NCI-H2107 (cell line): ENCODE measurements at regions not wholly inside any gene's neighbourhood (a gene's known extent, or its start where the extent isn't known, plus 50 kb on each side); places are given as distances from the start of the nearest gene placed in this dataset.

Source experiments
- DNase-seq: peaks from one replicate; lab custom pipeline; 2025; lab: John Stamatoyannopoulos, UW

- DNase-seq: no peak
These were observed 186.7 kb upstream of the VEGFC start for GRCh38 chr4:176979416-176979815.

DNA sequence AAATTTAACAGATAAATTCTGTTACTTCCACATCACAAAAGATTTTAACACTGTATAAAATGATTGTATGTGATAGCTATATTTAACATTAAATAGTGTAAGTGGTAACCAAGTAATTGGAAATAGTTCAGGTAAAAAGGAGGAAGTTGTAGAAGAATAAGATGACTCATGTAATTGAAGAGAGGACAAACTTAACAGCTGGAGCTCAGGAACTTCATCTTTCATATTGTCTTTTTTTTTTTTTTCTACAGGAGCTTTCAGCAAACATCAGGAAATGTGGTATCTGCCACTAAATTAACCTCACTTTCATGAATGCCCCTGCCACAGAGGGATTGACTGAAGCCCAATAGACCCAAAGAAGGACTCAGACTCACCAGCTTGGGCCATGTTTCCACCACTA is 188.4 kb upstream of the VEGFC start:
- no peak for DNase-seq

DNA sequence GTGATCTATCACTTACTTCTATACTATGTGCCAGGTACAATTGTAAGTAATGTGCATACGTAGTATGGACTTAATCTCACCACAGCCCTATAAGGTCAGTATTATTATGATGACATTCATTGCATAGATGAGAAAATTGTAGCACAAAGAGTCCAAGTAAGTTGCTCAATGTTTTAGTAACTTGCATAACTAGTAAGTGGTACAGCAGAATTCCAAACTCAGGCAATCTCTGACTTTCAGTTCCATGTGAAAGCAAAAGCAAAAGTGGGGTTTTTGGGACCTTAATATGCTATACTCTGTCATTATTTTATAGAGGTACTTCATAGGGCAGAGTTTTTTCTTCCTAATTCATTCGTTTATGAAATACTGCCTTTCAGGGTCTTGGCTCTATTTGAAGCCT is 188.8 kb upstream of the VEGFC start:
- no peak for DNase-seq

DNA sequence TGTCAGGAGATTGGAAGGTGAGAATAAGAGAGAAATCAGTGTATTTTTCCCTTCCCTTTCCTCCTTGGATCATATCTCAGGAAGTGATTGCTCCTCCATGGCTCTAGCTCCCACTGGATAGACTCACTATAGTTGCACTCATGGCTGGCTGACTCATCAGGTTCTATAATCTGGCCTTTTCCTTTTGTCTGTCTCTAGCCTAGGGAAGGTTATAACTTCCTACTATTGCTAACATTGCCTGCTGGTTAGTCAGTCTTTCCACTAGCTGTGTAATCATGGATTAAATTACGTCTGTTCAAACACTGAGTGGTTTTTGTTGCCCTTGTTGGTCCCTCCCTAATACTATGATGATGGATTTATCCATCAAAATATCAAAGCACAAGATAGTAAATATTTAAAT is 195.5 kb upstream of the VEGFC start:
- no peak for DNase-seq

DNA sequence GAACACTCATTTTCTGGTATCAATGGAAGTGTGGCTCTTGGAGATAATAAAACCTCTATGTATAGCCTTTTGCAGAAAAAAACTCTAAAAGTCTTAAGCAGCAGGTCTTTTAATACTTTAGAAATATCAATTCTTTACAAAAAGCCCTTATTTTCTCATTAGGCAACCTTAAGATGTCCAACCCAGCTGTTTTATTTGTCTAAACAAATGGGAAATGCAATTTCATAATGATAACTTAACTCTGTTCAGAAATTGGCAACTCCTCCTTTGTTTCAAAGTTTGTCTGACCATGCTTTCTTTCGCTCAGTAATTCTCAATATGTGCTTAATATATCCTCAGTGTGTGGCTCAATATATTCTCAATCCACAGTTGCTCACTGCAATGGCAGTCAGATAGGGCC is 196.5 kb upstream of the VEGFC start:
- no peak for DNase-seq

GRCh38 chr4:176999935-177000543 is 207.3 kb upstream of the VEGFC start:
- no peak for DNase-seq

DNA sequence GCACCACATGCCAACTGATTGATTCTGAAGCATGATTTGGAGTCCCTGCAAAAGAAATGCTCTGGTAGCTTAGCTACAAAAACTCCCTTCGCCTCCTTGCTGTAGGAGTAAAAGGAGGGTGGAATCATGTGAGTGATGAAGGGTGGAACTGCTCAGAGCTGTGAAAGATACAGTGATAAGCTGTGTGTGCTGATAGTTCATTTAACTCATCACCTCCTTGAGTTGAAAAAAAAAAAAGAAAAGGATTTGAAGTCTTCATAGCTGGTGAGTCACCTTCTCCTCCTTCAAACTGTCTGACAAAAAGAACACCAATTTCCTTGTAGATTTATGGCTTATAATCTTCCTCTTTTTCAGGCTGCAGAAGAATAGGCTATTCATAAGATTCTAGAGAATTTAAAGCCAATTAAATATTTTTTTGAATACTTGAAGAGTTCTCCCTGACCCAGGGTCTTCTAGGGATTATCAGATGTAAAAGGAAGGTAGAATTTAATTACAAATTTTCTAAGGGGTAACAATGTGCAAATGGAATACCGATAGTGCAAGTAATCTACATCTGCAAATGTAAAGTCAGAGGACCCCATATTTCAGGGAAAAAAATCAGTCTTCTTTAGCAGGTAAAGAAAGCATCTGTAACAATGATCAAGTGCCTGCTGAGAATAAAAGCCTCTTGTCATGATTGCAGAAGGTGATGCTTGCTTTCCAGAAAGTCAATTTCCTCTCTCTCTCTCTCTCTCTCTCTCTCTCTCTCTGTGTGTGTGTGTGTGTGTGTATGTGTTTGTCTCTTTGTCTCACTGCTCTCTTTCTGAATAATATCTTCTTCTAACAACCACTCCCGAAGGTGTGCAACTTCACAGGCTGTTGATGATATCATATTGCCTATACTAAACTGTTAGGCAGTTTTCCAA is 208.8 kb upstream of the VEGFC start:
- no peak for DNase-seq

DNA sequence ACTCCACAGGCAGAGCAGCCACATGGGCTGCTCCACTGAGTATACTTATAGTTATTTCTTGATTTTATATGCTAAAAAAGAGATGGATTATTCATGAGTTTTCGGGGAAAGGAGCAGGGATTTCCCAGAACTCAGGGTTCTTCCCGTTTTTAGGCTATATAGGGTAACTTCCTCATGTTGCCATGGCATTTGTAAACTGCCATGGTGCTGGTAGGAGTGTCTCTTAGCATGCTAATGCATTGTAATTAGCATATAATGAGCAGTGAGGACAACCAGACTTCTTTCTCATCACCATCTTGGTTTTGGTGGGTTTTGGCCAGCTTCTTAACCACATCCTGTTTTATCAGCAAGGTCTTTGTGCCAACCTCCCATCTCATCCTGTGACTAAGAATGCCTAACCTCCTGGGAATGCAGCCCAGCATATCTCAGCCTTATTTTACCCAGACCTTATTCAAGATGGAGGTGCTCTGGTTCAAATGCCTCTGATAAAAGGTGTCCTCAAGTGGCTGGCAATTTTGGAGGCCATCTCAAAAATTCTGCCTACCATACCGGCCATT is 213.0 kb upstream of the VEGFC start:
- no peak for DNase-seq

DNA sequence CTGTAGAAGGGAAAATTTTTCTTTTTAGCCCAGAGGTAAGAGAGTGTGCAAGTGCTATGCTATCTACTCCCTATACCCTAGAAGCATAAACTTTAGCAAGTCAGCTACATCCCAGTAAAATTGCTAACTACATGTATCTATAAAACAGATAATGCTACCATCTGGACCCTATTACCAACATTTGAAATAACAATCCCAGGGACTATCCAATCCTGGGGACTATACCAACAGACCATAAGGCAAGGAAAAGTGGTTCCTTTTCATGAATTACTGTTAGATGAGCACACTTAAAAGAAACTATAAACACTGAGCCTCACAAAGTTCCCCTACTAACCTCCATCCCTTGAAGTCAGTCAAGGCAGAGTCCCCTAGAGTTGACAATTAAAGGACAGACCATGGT is 213.6 kb upstream of the VEGFC start:
- no peak for DNase-seq

- DNase-seq: no peak
These were observed 215.5 kb upstream of the VEGFC start for GRCh38 chr4:177008071-177008835.

GRCh38 chr4:177008836-177009501 is 216.2 kb upstream of the VEGFC start:
- no peak for DNase-seq

GRCh38 chr4:177010418-177010817 is 217.7 kb upstream of the VEGFC start:
- DNase-seq: no peak

GRCh38 chr4:177012918-177013545 is 220.3 kb upstream of the VEGFC start:
- no peak for DNase-seq

DNA sequence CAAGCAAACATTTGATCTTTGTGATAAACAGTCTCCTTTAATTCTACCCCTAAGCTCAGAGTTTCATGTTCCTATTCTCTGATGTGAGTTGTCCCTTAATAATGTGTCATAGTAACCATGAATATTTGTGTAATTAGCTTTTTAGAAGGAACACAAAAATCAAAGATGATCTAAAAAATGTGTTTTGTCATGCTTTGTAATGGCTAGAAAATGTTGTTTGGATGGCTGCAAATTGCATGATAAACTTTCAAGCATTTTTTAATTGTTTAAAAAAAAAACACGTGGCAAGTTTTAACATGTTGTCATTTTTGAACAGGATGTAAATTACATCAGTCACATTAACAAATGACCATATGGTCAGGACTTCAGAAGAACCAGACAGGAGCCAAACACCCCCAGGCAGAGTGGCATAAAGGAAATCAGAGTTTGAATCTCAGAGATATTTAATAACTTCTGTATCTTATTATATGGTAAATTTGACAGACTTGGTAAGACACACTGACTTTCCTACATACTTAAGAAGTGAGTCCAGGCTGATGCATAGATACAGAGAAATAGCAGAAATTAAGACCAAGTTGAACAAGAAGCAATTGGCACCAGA is 223.9 kb upstream of the VEGFC start:
- no peak for DNase-seq

GRCh38 chr4:177023951-177024350 is 231.2 kb upstream of the VEGFC start:
- DNase-seq: no peak

- no peak for DNase-seq
These were observed 239.6 kb upstream of the VEGFC start for GRCh38 chr4:177032341-177032740.

DNA sequence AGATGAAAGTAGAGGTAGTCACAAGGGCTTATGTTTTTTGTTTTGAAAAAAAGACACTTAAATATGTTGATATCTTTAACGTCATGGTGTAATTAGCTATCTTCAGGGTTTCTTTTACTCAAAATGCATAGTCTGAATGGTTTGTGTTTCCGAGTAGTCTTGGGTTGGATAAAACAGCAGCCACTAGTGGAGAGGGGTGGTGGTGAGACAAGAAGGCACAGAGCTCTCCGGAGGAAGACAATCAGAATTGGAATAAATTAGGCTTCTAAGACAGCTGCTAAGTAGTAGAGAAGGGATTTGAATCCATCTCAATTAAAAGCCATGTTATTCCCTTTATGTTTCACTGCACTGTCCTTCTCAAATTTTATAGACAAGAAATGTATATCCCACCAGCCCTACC is 240.4 kb upstream of the VEGFC start:
- no peak for DNase-seq

DNA sequence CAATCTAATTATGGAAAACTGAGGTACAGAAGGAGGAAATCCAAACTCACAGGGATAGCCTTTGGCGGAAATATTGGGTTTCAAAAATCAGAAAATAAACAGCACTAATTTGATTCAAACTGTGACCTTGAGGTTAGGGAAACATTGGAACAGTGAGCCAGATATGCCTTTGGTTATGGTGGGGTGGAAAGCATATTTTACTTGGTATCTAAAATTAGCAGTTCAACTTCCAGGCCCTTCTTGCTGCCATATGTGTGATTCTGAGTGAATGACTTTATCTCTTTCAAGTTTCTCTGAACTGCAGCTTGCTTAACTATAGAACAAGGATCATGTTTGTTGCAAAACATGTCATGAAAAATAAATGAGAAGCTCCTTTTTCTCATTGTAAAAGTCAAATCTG is 240.9 kb upstream of the VEGFC start:
- no peak for DNase-seq

- DNase-seq: no peak
These were observed 248.6 kb upstream of the VEGFC start for GRCh38 chr4:177041356-177041755.

- DNase-seq: no peak
These were observed 254.5 kb upstream of the VEGFC start for GRCh38 chr4:177047070-177047850.

GRCh38 chr4:177047851-177048174 is 255.1 kb upstream of the VEGFC start:
- DNase-seq: no peak
